Heart left ventricle (tissue), 13 donors: ENCODE measurements at regions not wholly inside any gene's neighbourhood (a gene's known extent, or its start where the extent isn't known, plus 50 kb on each side); places are given as distances from the start of the nearest gene placed in this dataset.

ENCODE experiments used
- POLR2A ChIP-seq, 2 donors: fragments of 450-650 bp; IDR thresholded peaks; one replicate each; pipeline ENCODE4 v1.6.1; 2017; ENCODE audit warnings: antibody characterized with exemption in 2 of 2, mild to moderate bottlenecking in 2 of 2, moderate library complexity in 2 of 2
- TF ChIP-seq, protein P1 (sequence below), 12 donors: fragments of 200-600 bp; sonication (generic) in 4 of 12; IDR thresholded peaks; one replicate each; pipeline versions ENCODE4 v1.5.0 to v1.8.0; 2018 to 2022; ENCODE audit warnings: antibody characterized with exemption in 12 of 12, mild to moderate bottlenecking in 5 of 12
- donor health status: ischemic (EF 13 %, LVEDD 7.1; RV severe dilation, severe dysfunction).
- donor health status: DM: no; HTN: yes; CAD: no.
- donor health status: DM: no; HTN: no; CAD: no.
- donor health status: ischemic (EF 25% LVEDD 6.9; RV normal size, moderate dysfunction).
- donor health status: ischemic (EF 25% LVEDD 5.7; RV mildly dilated, moderate dysfunction).
- donor health status: ischemic (EF 35%, LVEDD 5.7; RV mildly dilated, moderate dysfunction).
- donor health status: nonischemic (EF 11% LVEDD 7.7; RV severe dilation, severe dysfunction).
- donor health status: DM: yes; HTN: yes; CAD: no.
- donor health status: PGD.
- donor health status: ischemic (EF 29% LVEDD 5.4; RV normal size, mild dysfunction).
- donor health status: nonischemic (EF 23%, LVEDD 6.1; RV moderate dilation, normal function).

DNA sequence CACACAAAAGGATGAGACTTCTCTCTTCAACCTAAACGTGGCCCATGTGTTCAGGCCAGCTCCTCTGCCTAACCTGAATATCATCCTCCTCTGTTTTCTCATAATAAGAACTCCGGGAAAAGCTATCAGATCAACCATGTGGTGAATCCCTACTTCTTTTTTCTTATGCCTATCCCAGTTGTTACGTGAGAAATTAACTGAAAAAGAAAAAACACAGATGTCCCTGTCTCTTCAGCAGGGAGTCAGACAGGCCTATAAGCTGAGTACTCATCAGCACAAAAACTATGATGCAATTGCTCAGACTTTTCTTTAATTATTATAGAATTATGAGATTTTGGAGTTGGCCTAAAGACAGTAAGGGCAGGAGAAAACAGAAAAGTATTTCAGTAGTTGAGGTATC, 613.0 kb upstream of the FSHR start:
- TF ChIP-seq POLR2A (IDR thresholded peaks at IDR 0.05) = no peak
- TF ChIP-seq, protein P1, sequence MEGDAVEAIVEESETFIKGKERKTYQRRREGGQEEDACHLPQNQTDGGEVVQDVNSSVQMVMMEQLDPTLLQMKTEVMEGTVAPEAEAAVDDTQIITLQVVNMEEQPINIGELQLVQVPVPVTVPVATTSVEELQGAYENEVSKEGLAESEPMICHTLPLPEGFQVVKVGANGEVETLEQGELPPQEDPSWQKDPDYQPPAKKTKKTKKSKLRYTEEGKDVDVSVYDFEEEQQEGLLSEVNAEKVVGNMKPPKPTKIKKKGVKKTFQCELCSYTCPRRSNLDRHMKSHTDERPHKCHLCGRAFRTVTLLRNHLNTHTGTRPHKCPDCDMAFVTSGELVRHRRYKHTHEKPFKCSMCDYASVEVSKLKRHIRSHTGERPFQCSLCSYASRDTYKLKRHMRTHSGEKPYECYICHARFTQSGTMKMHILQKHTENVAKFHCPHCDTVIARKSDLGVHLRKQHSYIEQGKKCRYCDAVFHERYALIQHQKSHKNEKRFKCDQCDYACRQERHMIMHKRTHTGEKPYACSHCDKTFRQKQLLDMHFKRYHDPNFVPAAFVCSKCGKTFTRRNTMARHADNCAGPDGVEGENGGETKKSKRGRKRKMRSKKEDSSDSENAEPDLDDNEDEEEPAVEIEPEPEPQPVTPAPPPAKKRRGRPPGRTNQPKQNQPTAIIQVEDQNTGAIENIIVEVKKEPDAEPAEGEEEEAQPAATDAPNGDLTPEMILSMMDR (IDR thresholded peaks at IDR 0.05) = no peak
